Liver (tissue), 8 donors: ENCODE measurements at regions not wholly inside any gene's neighbourhood (a gene's known extent, or its start where the extent isn't known, plus 50 kb on each side); places are given as distances from the start of the nearest gene placed in this dataset.

Source experiments
- DNase-seq: peaks from one replicate; pipeline ENCODE4 v3.0.0-alpha.2; 2017; ENCODE audit warnings: low spot score
- H3K27ac ChIP-seq, 2 donors: one replicate each; pipeline ENCODE4 v1.7.0; 2013; ENCODE audit warnings: inconsistent platforms in 2 of 2, low read length in 2 of 2, control low read depth in 1 of 2, low read depth in 1 of 2, mild to moderate bottlenecking in 1 of 2
- H3K27me3 ChIP-seq, 4 donors: one replicate each; pipeline versions ENCODE4 v1.6.1 to v1.7.0; 2013; ENCODE audit warnings: low read length in 3 of 4, inconsistent platforms in 1 of 4, mild to moderate bottlenecking in 1 of 4, moderate library complexity in 1 of 4; ENCODE audit not compliant: control insufficient read depth in 4 of 4, insufficient read depth in 4 of 4
- H3K36me3 ChIP-seq, 4 donors: one replicate each; pipeline versions ENCODE4 v1.6.1 to v1.7.0; 2013; ENCODE audit warnings: low read length in 3 of 4, mild to moderate bottlenecking in 3 of 4, low read depth in 1 of 4, moderate library complexity in 1 of 4; ENCODE audit not compliant: control insufficient read depth in 4 of 4, insufficient read depth in 3 of 4
- H3K4me1 ChIP-seq, 4 donors: one replicate each; pipeline versions ENCODE4 v1.6.1 to v1.7.0; 2013; ENCODE audit warnings: low read length in 3 of 4, mild to moderate bottlenecking in 3 of 4, moderate library complexity in 1 of 4; ENCODE audit not compliant: control insufficient read depth in 4 of 4, insufficient read depth in 4 of 4
- H3K4me3 ChIP-seq, 3 donors: one replicate each; pipeline versions ENCODE4 v1.6.1 to v1.7.0; 2013; ENCODE audit warnings: low read length in 3 of 3, control low read depth in 1 of 3, low read depth in 1 of 3, mild to moderate bottlenecking in 1 of 3
- H3K9ac ChIP-seq, 2 donors: one replicate each; pipeline ENCODE4 v1.7.0; 2013; ENCODE audit warnings: low read length in 2 of 2, mild to moderate bottlenecking in 2 of 2, moderate library complexity in 2 of 2, control low read depth in 1 of 2, low read depth in 1 of 2
- H3K9me3 ChIP-seq, 4 donors: one replicate each; pipeline versions ENCODE4 v1.6.1 to v1.7.0; 2013; ENCODE audit warnings: low read length in 3 of 4; ENCODE audit not compliant: control insufficient read depth in 4 of 4
- ATF3 ChIP-seq: IDR thresholded peaks from 2 replicates; pipeline ENCODE4 v1.6.1; 2016; ENCODE audit warnings: antibody characterized with exemption
- EGR1 ChIP-seq, 2 donors: IDR thresholded peaks; 2 replicates each; pipeline ENCODE4 v1.6.1; 2016 to 2018; ENCODE audit warnings: antibody characterized with exemption in 2 of 2, low read depth in 2 of 2
- FOXA1 ChIP-seq: IDR thresholded peaks from 2 replicates; pipeline ENCODE4 v1.6.1; 2016; ENCODE audit warnings: antibody characterized with exemption
- FOXA2 ChIP-seq: IDR thresholded peaks from 2 replicates; pipeline ENCODE4 v1.6.1; 2016; ENCODE audit warnings: antibody characterized with exemption
- HNF4G ChIP-seq: IDR thresholded peaks from 2 replicates; pipeline ENCODE4 v1.6.1; 2016; ENCODE audit warnings: antibody characterized with exemption
- REST ChIP-seq: IDR thresholded peaks from 2 replicates; pipeline ENCODE4 v1.6.1; 2016; ENCODE audit warnings: antibody characterized with exemption, mild to moderate bottlenecking
- RXRA ChIP-seq, 2 donors: IDR thresholded peaks; 2 replicates each; pipeline ENCODE4 v1.6.1; 2017 to 2018; ENCODE audit warnings: antibody characterized with exemption in 2 of 2, mild to moderate bottlenecking in 1 of 2
- SP1 ChIP-seq: IDR thresholded peaks from 2 replicates; pipeline ENCODE4 v1.6.1; 2018; ENCODE audit warnings: antibody characterized with exemption, mild to moderate bottlenecking
- TAF1 ChIP-seq: conservative IDR thresholded peaks from 2 replicates; pipeline ENCODE4 v1.6.1; 2016; ENCODE audit warnings: antibody characterized with exemption, mild to moderate bottlenecking
- YY1 ChIP-seq: IDR thresholded peaks from 2 replicates; pipeline ENCODE4 v1.6.1; 2016; ENCODE audit warnings: antibody characterized with exemption, mild to moderate bottlenecking
- ZBTB33 ChIP-seq: IDR thresholded peaks from 2 replicates; pipeline ENCODE4 v1.6.1; 2016; ENCODE audit warnings: antibody characterized with exemption
- WGBS: extraction: QIAGEN DNeasy Blood & Tissue Kit; methylation state at CpG from one replicate; pipeline ENCODE4 v1.1.7; 2013; 5-methylcytosine and 5-hydroxymethylcytosine counted together
- TF ChIP-seq, protein P1 (sequence below): fragments of 150-350 bp; IDR thresholded peaks from 2 replicates; pipeline ENCODE4 v1.5.1; 2017; ENCODE audit warnings: improper control_type of control experiment, low read depth, low read length; ENCODE audit not compliant: missing input control
- TF ChIP-seq, protein P2 (sequence below): IDR thresholded peaks from 2 replicates; pipeline ENCODE4 v1.6.1; 2016; ENCODE audit warnings: antibody characterized with exemption
- donor health status: healthy.
- donor health status: healthy.
- donor health status: healthy.
- donor health status: healthy.
- donor health status: healthy.

DNA sequence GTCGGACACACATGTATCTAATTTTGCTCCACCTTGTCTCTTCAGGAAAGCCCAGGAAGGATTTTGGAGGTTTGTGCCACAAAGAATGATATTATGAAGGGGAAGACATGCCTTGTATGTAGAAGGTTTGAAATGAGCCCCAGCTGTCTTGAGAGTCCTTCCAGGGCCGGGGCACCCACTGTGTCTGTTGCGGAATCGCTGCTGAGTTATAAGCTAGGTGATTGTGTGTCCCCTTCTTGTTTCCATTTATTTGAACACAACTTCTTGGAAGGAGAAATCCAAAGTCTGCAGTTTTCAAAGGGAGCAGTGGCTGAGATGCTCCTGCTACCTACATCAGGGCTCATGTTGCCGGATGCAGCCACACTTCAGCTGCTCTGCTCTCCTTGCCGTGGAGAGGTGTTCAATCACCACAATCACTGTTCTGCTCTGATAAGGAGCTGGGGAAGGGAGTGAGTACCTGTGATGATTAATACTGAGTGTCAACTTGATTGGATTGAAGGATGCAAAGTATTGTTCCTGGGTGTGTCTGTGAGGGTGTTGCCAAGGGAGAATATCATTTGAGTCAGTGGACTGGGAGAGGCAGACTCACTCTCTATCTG, 828.6 kb downstream of the QKI start (continued):
- no peak for TF ChIP-seq ZBTB33
- TF ChIP-seq FOXA2 = no peak
- TF ChIP-seq HNF4G = no peak
- TF ChIP-seq, protein P1, sequence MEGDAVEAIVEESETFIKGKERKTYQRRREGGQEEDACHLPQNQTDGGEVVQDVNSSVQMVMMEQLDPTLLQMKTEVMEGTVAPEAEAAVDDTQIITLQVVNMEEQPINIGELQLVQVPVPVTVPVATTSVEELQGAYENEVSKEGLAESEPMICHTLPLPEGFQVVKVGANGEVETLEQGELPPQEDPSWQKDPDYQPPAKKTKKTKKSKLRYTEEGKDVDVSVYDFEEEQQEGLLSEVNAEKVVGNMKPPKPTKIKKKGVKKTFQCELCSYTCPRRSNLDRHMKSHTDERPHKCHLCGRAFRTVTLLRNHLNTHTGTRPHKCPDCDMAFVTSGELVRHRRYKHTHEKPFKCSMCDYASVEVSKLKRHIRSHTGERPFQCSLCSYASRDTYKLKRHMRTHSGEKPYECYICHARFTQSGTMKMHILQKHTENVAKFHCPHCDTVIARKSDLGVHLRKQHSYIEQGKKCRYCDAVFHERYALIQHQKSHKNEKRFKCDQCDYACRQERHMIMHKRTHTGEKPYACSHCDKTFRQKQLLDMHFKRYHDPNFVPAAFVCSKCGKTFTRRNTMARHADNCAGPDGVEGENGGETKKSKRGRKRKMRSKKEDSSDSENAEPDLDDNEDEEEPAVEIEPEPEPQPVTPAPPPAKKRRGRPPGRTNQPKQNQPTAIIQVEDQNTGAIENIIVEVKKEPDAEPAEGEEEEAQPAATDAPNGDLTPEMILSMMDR = no peak
- TF ChIP-seq TAF1 = no peak

DNA sequence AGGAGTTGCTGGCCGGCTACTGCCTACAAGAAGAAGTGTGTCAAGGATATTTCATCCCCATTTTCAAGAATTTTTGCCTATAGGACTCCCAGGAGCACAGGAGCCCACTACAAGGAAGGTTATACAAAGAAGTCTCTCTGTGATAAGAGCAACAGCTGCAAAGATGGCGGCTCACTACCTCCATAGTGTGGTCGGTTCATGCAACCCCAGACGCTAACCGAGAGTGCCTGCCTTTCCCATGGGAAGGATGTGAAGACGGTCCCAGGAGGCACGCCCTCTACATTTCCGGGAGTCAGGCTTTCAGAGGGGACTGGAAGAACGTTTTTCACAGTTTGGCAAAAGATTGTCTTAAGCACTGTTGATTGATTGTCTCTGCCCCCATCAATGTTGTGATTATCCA, 816.3 kb downstream of the QKI start:
- Histone ChIP-seq H3K9ac (no peak overlapping the region), H3K4me3 (no peak overlapping the region), H3K4me1 (no peaks in the 10 kb centered on the region), H3K27ac (no peak overlapping the region), H3K36me3 (no peaks in the 10 kb centered on the region), H3K27me3 (no peaks in the 10 kb centered on the region), H3K9me3 (no peaks in the 10 kb centered on the region)
- no peak for DNase-seq
- WGBS = 82% methylated on average over 9 of the region's 9 CpGs
- no peak for TF ChIP-seq HNF4G
- no peak for TF ChIP-seq RXRA (IDR thresholded peaks at IDR 0.05)
- TF ChIP-seq TAF1 = no peak
- no peak for TF ChIP-seq EGR1 (IDR thresholded peaks at IDR 0.05; ENCODE audit: low read depth in 2 of 2)
- TF ChIP-seq SP1 = no peak
- no peak for TF ChIP-seq FOXA1
- no peak for TF ChIP-seq YY1
- TF ChIP-seq FOXA2 = no peak
- TF ChIP-seq, protein P2, sequence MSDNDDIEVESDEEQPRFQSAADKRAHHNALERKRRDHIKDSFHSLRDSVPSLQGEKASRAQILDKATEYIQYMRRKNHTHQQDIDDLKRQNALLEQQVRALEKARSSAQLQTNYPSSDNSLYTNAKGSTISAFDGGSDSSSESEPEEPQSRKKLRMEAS = no peak

DNA sequence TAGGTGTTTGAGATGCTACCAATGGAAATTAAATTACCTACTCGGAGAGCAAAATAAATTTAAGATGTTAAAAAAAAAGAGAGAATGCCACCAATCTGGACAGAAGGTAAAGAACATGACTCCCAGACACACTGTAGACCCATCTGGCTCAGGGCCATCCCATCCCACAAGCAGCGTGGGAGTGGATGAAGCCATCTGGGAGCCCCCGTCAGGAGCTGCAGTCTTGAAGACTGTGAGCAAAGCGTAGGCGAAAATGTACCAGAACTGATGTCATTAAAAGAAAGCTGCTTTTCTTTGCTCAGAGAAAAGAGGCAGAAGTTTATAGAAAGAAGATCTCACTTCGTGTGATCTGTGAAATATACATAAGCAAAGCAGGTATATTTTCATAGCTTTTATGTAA, 815.7 kb downstream of the QKI start:
- H3K4me1 ChIP-seq = no peaks in the 10 kb centered on the region
- TF ChIP-seq SP1 (no peak), FOXA1 (no peak), REST (no peak), FOXA2 (no peak), RXRA (IDR thresholded peaks at IDR 0.05) (no peak), EGR1 (IDR thresholded peaks at IDR 0.05; ENCODE audit: low read depth in 2 of 2) (no peak), ATF3 (no peak)
- no peak overlapping the region for H3K27ac ChIP-seq
- H3K9me3 ChIP-seq = no peaks in the 10 kb centered on the region
- no peak for DNase-seq
- 77% methylated on average over 6 of the region's 6 CpGs for WGBS
- H3K9ac ChIP-seq = no peak overlapping the region
- H3K4me3 ChIP-seq = no peak overlapping the region
- H3K36me3 ChIP-seq = no peaks in the 10 kb centered on the region
- H3K27me3 ChIP-seq = no peaks in the 10 kb centered on the region
